CD14-positive monocyte (primary cell): ENCODE measurements at regions not wholly inside any gene's neighbourhood (a gene's known extent, or its start where the extent isn't known, plus 50 kb on each side); places are given as distances from the start of the nearest gene placed in this dataset.

Experiments used
- DNase-seq, 3 donors: peaks; one replicate each; pipeline ENCODE4 v3.0.0-alpha.2; 2011 to 2022
- H2AFZ ChIP-seq: 2 replicates; pipeline ENCODE4 v1.6.0; 2012; ENCODE audit warnings: mild to moderate bottlenecking, low read depth, low read length, inconsistent platforms; ENCODE audit not compliant: insufficient read depth, poor library complexity, severe bottlenecking
- H3K27ac ChIP-seq, 2 donors: 1 replicate in 1 of 2; 2 replicates in 1 of 2; pipeline ENCODE4 v1.5.1; 2012 to 2013; ENCODE audit warnings: low read length in 2 of 2, control low read depth in 1 of 2, inconsistent platforms in 1 of 2, low read depth in 1 of 2, mild to moderate bottlenecking in 1 of 2
- H3K27me3 ChIP-seq, 2 donors: one replicate each; pipeline versions ENCODE4 v1.6.0 to v1.6.1; 2011 to 2013; ENCODE audit warnings: low read length in 2 of 2; ENCODE audit not compliant: control insufficient read depth in 2 of 2, insufficient read depth in 2 of 2
- H3K36me3 ChIP-seq, 2 donors: replicated peaks in 1 of 2; 1 replicate in 1 of 2; 2 replicates in 1 of 2; pipeline versions ENCODE4 v1.5.1 to v1.6.1; 2012 to 2013; ENCODE audit warnings: low read length in 2 of 2, control low read depth in 1 of 2, inconsistent platforms in 1 of 2, mild to moderate bottlenecking in 1 of 2; ENCODE audit not compliant: insufficient read depth in 2 of 2, control insufficient read depth in 1 of 2
- H3K4me1 ChIP-seq, 2 donors: 1 replicate in 1 of 2; 2 replicates in 1 of 2; pipeline versions ENCODE4 v1.5.1 to v1.6.1; 2012 to 2013; ENCODE audit warnings: low read length in 2 of 2, control low read depth in 1 of 2, inconsistent platforms in 1 of 2, mild to moderate bottlenecking in 1 of 2, moderate library complexity in 1 of 2; ENCODE audit not compliant: insufficient read depth in 2 of 2, control insufficient read depth in 1 of 2
- H3K4me2 ChIP-seq: replicated peaks from 2 replicates; pipeline ENCODE3; 2012; ENCODE audit warnings: low read length, moderate library complexity, mild to moderate bottlenecking; ENCODE audit not compliant: poor library complexity, severe bottlenecking; ENCODE audit errors: extremely low read depth
- H3K4me3 ChIP-seq, 3 experiments: fragments of 200-600 bp in 1 of 3; sonication (generic) in 1 of 3; replicated peaks in 1 of 3; 1 replicate in 2 of 3; 2 replicates in 1 of 3; pipeline ENCODE4 v1.5.1; 2011 to 2013; ENCODE audit warnings: low read length in 3 of 3, mild to moderate bottlenecking in 3 of 3, control low read depth in 2 of 3, low read depth in 2 of 3, inconsistent platforms in 1 of 3, moderate library complexity in 1 of 3
- H3K79me2 ChIP-seq: 2 replicates; pipeline ENCODE4 v1.6.0; 2012; ENCODE audit warnings: mild to moderate bottlenecking, control low read depth, inconsistent platforms, low read length, moderate library complexity; ENCODE audit not compliant: insufficient read depth
- H3K9ac ChIP-seq: 2 replicates; pipeline ENCODE4 v1.6.0; 2017; ENCODE audit warnings: low read length, mild to moderate bottlenecking; ENCODE audit not compliant: insufficient read depth, poor library complexity, severe bottlenecking
- H3K9me3 ChIP-seq, 2 donors: replicated peaks in 1 of 2; 1 replicate in 1 of 2; 2 replicates in 1 of 2; pipeline versions ENCODE4 v1.5.1 to v1.6.1; 2012 to 2013; ENCODE audit warnings: low read length in 2 of 2, control low read depth in 1 of 2; ENCODE audit not compliant: control insufficient read depth in 1 of 2, insufficient read depth in 1 of 2
- H4K20me1 ChIP-seq: 2 replicates; pipeline ENCODE4 v1.6.0; 2012; ENCODE audit warnings: mild to moderate bottlenecking, low read length, control low read depth, moderate library complexity; ENCODE audit not compliant: insufficient read depth
- H3K27ac Mint-ChIP-seq, 7 donors: one replicate each; pipeline ENCODE4 v1.8.0; 2020; ENCODE audit warnings: mild to moderate bottlenecking in 7 of 7, mixed read lengths in 7 of 7, moderate library complexity in 6 of 7, inconsistent platforms in 2 of 7
- H3K27me3 Mint-ChIP-seq, 3 donors: one replicate each; pipeline ENCODE4 v1.8.0; 2021 to 2022; ENCODE audit warnings: low read depth in 3 of 3, mild to moderate bottlenecking in 3 of 3, mixed read lengths in 3 of 3, moderate library complexity in 3 of 3, inconsistent platforms in 1 of 3
- H3K36me3 Mint-ChIP-seq, 2 donors: one replicate each; pipeline ENCODE4 v1.8.0; 2020; ENCODE audit warnings: mixed read lengths in 2 of 2, inconsistent platforms in 1 of 2, mild to moderate bottlenecking in 1 of 2
- H3K4me1 Mint-ChIP-seq: one replicate; pipeline ENCODE4 v1.8.0; 2020; ENCODE audit warnings: mild to moderate bottlenecking, mixed read lengths
- H3K4me3 Mint-ChIP-seq, 2 donors: one replicate each; pipeline ENCODE4 v1.8.0; 2020; ENCODE audit warnings: mild to moderate bottlenecking in 2 of 2, mixed read lengths in 2 of 2, moderate library complexity in 1 of 2
- H3K9me3 Mint-ChIP-seq, 7 donors: one replicate each; pipeline ENCODE4 v1.8.0; 2020 to 2022; ENCODE audit warnings: mixed read lengths in 7 of 7, mild to moderate bottlenecking in 6 of 7, moderate library complexity in 6 of 7, inconsistent platforms in 2 of 7
- WGBS: methylation state at CpG from one replicate; pipeline ENCODE4 v1.1.5; 2013; ENCODE audit warnings: missing lambda C conversion rate; ENCODE audit not compliant: insufficient coverage; 5-methylcytosine and 5-hydroxymethylcytosine counted together
- intact Hi-C, 2 donors: fragments of 100-400 bp; cut with micrococcal nuclease; formaldehyde crosslinking; loops; one replicate each; pipeline versions ENCODE4 v1.15.0 to v1.15.1; 2023
- TF ChIP-seq, protein P1 (sequence below): fragments of 200-600 bp; IDR thresholded peaks from one replicate; pipeline ENCODE4 v1.8.0; 2022; ENCODE audit warnings: antibody characterized with exemption, mild to moderate bottlenecking

- WGBS = 79% methylated on average over 2 of the region's 7 CpGs
Observed at GRCh38 chr1:90856463-90857007, 139.4 kb upstream of the BARHL2 start.

DNA sequence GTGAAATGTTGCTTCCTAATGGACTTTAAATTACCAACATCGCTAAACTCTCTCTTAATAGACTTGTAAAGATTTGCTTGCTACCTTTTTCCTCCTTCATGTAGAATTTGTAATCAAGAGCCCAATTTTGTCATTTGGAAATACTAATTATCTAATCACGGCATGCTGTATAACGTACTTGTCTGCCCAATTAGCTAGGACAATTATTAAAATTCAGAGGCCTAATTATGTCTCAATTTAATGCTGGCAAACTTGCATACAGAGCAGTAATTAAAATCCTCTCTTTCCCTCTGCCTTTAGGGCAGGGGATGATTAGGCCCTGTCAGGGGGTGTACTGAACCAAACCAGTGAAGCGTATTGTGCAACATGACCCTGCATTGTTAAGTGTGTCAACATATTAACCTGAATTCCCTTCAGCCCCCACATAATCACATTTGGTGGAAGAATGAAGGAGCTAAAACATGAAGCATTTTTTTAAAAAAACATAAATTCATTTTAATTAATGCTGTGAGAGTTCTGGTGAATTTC lies 137.4 kb upstream of the BARHL2 start:
- H3K27me3 ChIP-seq = peaks cover 34 to 47% of the 10 kb centered on the region in 2 donors
- TF ChIP-seq, protein P1, sequence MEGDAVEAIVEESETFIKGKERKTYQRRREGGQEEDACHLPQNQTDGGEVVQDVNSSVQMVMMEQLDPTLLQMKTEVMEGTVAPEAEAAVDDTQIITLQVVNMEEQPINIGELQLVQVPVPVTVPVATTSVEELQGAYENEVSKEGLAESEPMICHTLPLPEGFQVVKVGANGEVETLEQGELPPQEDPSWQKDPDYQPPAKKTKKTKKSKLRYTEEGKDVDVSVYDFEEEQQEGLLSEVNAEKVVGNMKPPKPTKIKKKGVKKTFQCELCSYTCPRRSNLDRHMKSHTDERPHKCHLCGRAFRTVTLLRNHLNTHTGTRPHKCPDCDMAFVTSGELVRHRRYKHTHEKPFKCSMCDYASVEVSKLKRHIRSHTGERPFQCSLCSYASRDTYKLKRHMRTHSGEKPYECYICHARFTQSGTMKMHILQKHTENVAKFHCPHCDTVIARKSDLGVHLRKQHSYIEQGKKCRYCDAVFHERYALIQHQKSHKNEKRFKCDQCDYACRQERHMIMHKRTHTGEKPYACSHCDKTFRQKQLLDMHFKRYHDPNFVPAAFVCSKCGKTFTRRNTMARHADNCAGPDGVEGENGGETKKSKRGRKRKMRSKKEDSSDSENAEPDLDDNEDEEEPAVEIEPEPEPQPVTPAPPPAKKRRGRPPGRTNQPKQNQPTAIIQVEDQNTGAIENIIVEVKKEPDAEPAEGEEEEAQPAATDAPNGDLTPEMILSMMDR = no peak
- H3K27ac ChIP-seq = no peak overlapping the region
- Mint-ChIP-seq H3K27ac (no peak overlapping the region), H3K9me3 (peaks cover 0 to 14% (median 5%) of the 10 kb centered on the region in 7 donors), H3K4me3 (no peak overlapping the region), H3K27me3 (peaks cover 34 to 50% (median 35%) of the 10 kb centered on the region in 3 donors), H3K4me1 (peaks cover 13% of the 10 kb centered on the region), H3K36me3 (peaks cover 3 to 7% of the 10 kb centered on the region in 2 donors)
- no peak for DNase-seq
- no peak overlapping the region for H3K4me2 ChIP-seq
- 100% methylated on average over 2 of the region's 4 CpGs for WGBS
- no peak overlapping the region for H3K4me3 ChIP-seq
- H3K9me3 ChIP-seq = peaks cover 0 to 5% of the 10 kb centered on the region in 2 donors
- H3K36me3 ChIP-seq = no peaks in the 10 kb centered on the region
- peaks cover 8 to 20% of the 10 kb centered on the region in 2 donors for H3K4me1 ChIP-seq
- H4K20me1 ChIP-seq = no peaks in the 10 kb centered on the region
- H3K9ac ChIP-seq = no peak overlapping the region
- intact Hi-C loops = no loop called here
- no peaks in the 10 kb centered on the region for H3K79me2 ChIP-seq
- H2AFZ ChIP-seq = no peak overlapping the region

More at GRCh38 chr1:90856463-90857007, 139.4 kb upstream of the BARHL2 start:
- Histone ChIP-seq H3K36me3 (no peaks in the 10 kb centered on the region), H3K79me2 (no peaks in the 10 kb centered on the region), H3K9ac (no peak overlapping the region), H4K20me1 (no peaks in the 10 kb centered on the region), H3K4me2 (no peak overlapping the region), H3K27ac (no peak overlapping the region), H2AFZ (no peak overlapping the region), H3K27me3 (peaks cover 20 to 29% of the 10 kb centered on the region in 2 donors), H3K4me3 (no peak overlapping the region), H3K9me3 (peaks cover 2 to 5% of the 10 kb centered on the region in 2 donors), H3K4me1 (peaks cover 5 to 8% of the 10 kb centered on the region in 2 donors)
- H3K27me3 Mint-ChIP-seq = peaks cover 20 to 30% (median 21%) of the 10 kb centered on the region in 3 donors
- H3K9me3 Mint-ChIP-seq = peaks cover 0 to 19% (median 11%) of the 10 kb centered on the region in 7 donors
- no peaks in the 10 kb centered on the region for H3K36me3 Mint-ChIP-seq
- TF ChIP-seq, protein P1 = no peak
- H3K27ac Mint-ChIP-seq = no peak overlapping the region
- DNase-seq = no peak
- H3K4me3 Mint-ChIP-seq = no peak overlapping the region
- peaks cover 5% of the 10 kb centered on the region for H3K4me1 Mint-ChIP-seq
- intact Hi-C loops = no loop called here
